WTC11 (cell line): ENCODE measurements at regions not wholly inside any gene's neighbourhood (a gene's known extent, or its start where the extent isn't known, plus 50 kb on each side); places are given as distances from the start of the nearest gene placed in this dataset.
A peak's percentile ranks its signal among the peaks of the same experiment; 100 is the strongest.

Source experiments
- ATAC-seq: fragments of 200-7000 bp; cut with Tn5 transposase; 2 replicates; pipeline ENCODE4 v1.10.0; 2021; ENCODE audit warnings: mild to moderate bottlenecking, moderate library complexity
- CTCF ChIA-PET: fragments of 300-600 bp; sonication (Branson Sonifier 250); formaldehyde crosslinking; loops from one replicate; lab custom pipeline; 2021; ENCODE audit warnings: antibody characterized with exemption; lab: Charles Lee
- POLR2A ChIA-PET: fragments of 350-600 bp; sonication (Branson Sonifier 250); formaldehyde crosslinking; loops from one replicate; lab custom pipeline; 2021; ENCODE audit warnings: antibody characterized with exemption; lab: Charles Lee
- DNase-seq: peaks from one replicate; pipeline ENCODE4 v3.0.0; 2021; ENCODE audit warnings: low spot score
- H3K27ac Mint-ChIP-seq: 2 replicates; pipeline ENCODE4 v1.8.0; 2021; ENCODE audit warnings: mixed read lengths
- H3K27me3 Mint-ChIP-seq: 2 replicates; pipeline ENCODE4 v1.8.0; 2021; ENCODE audit warnings: low read depth, mild to moderate bottlenecking, moderate library complexity, mixed read lengths
- H3K36me3 Mint-ChIP-seq: 2 replicates; pipeline ENCODE4 v1.8.0; 2021; ENCODE audit warnings: mixed read lengths
- H3K4me1 Mint-ChIP-seq: 2 replicates; pipeline ENCODE4 v1.8.0; 2022; ENCODE audit warnings: mixed read lengths
- H3K4me3 Mint-ChIP-seq: 2 replicates; pipeline ENCODE4 v1.8.0; 2021; ENCODE audit warnings: mild to moderate bottlenecking, moderate library complexity, mixed read lengths
- H3K9me3 Mint-ChIP-seq: 2 replicates; pipeline ENCODE4 v1.8.0; 2021; ENCODE audit warnings: mixed read lengths
- CBFB ChIP-seq: sonication (generic); formaldehyde crosslinking; IDR thresholded peaks from 2 replicates; pipeline ENCODE4 v1.8.1; 2022; ENCODE audit warnings: mild to moderate bottlenecking, low read depth, missing genetic modification reagents
- CREB1 ChIP-seq: sonication (generic); formaldehyde crosslinking; IDR thresholded peaks from 2 replicates; pipeline ENCODE4 v1.8.0; 2023; ENCODE audit warnings: mild to moderate bottlenecking, missing genetic modification reagents
- ETV6 ChIP-seq: sonication (generic); formaldehyde crosslinking; IDR thresholded peaks from 2 replicates; pipeline ENCODE4 v1.8.1; 2022; ENCODE audit warnings: mild to moderate bottlenecking, missing genetic modification reagents
- FOXJ3 ChIP-seq: sonication (generic); formaldehyde crosslinking; IDR thresholded peaks from 2 replicates; pipeline ENCODE4 v1.9.0; 2021; ENCODE audit warnings: missing genetic modification reagents, mild to moderate bottlenecking, borderline replicate concordance
- GABPB1 ChIP-seq: sonication (generic); formaldehyde crosslinking; IDR thresholded peaks from 2 replicates; pipeline ENCODE4 v1.8.1; 2023; ENCODE audit warnings: mild to moderate bottlenecking, missing genetic modification reagents
- GTF2I ChIP-seq: fragments of 250-450 bp; sonication (Bioruptor Pico); conservative IDR thresholded peaks from 2 replicates; pipeline ENCODE4 v1.4.0; 2021; ENCODE audit warnings: mild to moderate bottlenecking
- HMGA2 ChIP-seq: fragments of 250-450 bp; sonication (Bioruptor Pico); IDR thresholded peaks from 2 replicates; pipeline ENCODE4 v1.4.0; 2021; ENCODE audit warnings: mild to moderate bottlenecking, moderate library complexity
- MYBL2 ChIP-seq: sonication (generic); formaldehyde crosslinking; IDR thresholded peaks from 2 replicates; pipeline ENCODE4 v1.8.1; 2023; ENCODE audit warnings: mild to moderate bottlenecking, moderate library complexity, missing genetic modification reagents
- NFE2L1 ChIP-seq: sonication (generic); formaldehyde crosslinking; IDR thresholded peaks from 2 replicates; pipeline ENCODE4 v1.8.1; 2023; ENCODE audit warnings: missing genetic modification reagents
- PRDM15 ChIP-seq: sonication (generic); formaldehyde crosslinking; IDR thresholded peaks from 2 replicates; pipeline ENCODE4 v1.8.0; 2022; ENCODE audit warnings: missing genetic modification reagents
- PREB ChIP-seq: sonication (generic); formaldehyde crosslinking; IDR thresholded peaks from 2 replicates; pipeline ENCODE4 v1.8.1; 2022; ENCODE audit warnings: mild to moderate bottlenecking, missing genetic modification reagents, moderate library complexity, borderline replicate concordance
- RELA ChIP-seq: sonication (generic); formaldehyde crosslinking; IDR thresholded peaks from 2 replicates; pipeline ENCODE4 v1.8.1; 2022; ENCODE audit warnings: missing genetic modification reagents, mild to moderate bottlenecking, borderline replicate concordance
- ZNF317 ChIP-seq: sonication (generic); formaldehyde crosslinking; IDR thresholded peaks from 2 replicates; pipeline ENCODE4 v1.8.1; 2023; ENCODE audit warnings: low read depth, mild to moderate bottlenecking, moderate library complexity, missing genetic modification reagents, borderline replicate concordance
- ZNF396 ChIP-seq: fragments of 250-450 bp; sonication (Bioruptor Pico); IDR thresholded peaks from 2 replicates; pipeline ENCODE4 v1.8.0; 2021; ENCODE audit warnings: mild to moderate bottlenecking, moderate library complexity, borderline replicate concordance
- ZNF416 ChIP-seq: fragments of 250-450 bp; sonication (Bioruptor Pico); IDR thresholded peaks from 2 replicates; pipeline ENCODE4 v1.9.0; 2021; ENCODE audit warnings: mild to moderate bottlenecking, inconsistent platforms
- ZNF423 ChIP-seq: fragments of 250-450 bp; sonication (Bioruptor Pico); IDR thresholded peaks from 2 replicates; pipeline ENCODE4 v2.1.2; 2022; ENCODE audit warnings: mild to moderate bottlenecking, moderate library complexity
- TF ChIP-seq, protein P1 (sequence below): fragments of 200-600 bp; IDR thresholded peaks from 2 replicates; pipeline ENCODE4 v1.8.0; 2022; ENCODE audit warnings: antibody characterized with exemption
- TF ChIP-seq, protein P2 (sequence below): fragments of 250-450 bp; sonication (Bioruptor Pico); IDR thresholded peaks from 2 replicates; pipeline ENCODE4 v1.9.0; 2021; ENCODE audit warnings: mild to moderate bottlenecking

- TF ChIP-seq CREB1 (CRISPR knock-in tag) (no peak), MYBL2 (CRISPR knock-in tag) (no peak), PREB (CRISPR knock-in tag) (no peak), FOXJ3 (CRISPR knock-in tag) (no peak), ETV6 (no peak)
- TF ChIP-seq, protein P1, sequence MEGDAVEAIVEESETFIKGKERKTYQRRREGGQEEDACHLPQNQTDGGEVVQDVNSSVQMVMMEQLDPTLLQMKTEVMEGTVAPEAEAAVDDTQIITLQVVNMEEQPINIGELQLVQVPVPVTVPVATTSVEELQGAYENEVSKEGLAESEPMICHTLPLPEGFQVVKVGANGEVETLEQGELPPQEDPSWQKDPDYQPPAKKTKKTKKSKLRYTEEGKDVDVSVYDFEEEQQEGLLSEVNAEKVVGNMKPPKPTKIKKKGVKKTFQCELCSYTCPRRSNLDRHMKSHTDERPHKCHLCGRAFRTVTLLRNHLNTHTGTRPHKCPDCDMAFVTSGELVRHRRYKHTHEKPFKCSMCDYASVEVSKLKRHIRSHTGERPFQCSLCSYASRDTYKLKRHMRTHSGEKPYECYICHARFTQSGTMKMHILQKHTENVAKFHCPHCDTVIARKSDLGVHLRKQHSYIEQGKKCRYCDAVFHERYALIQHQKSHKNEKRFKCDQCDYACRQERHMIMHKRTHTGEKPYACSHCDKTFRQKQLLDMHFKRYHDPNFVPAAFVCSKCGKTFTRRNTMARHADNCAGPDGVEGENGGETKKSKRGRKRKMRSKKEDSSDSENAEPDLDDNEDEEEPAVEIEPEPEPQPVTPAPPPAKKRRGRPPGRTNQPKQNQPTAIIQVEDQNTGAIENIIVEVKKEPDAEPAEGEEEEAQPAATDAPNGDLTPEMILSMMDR, result no peak
- TF ChIP-seq, all 79 proteins: peak for 0
Measured at GRCh38 chr1:209132736-209133467, 450.6 kb upstream of the CAMK1G start (continued).

GRCh38 chr1:209134001-209134400 is 449.5 kb upstream of the CAMK1G start:
- ATAC-seq (peak; percentile 43), DNase-seq (no peak)
- H3K27ac Mint-ChIP-seq, result no peak overlapping the region
- peaks cover 11% of the 10 kb centered on the region for H3K36me3 Mint-ChIP-seq
- ChIA-PET CTCF (no interaction called here), POLR2A (no interaction called here)
- no peak overlapping the region for H3K4me3 Mint-ChIP-seq
- peaks cover 39% of the 10 kb centered on the region for H3K4me1 Mint-ChIP-seq
- H3K27me3 Mint-ChIP-seq, result no peaks in the 10 kb centered on the region; the same call in 1 of the 2 replicates
- peaks cover 13% of the 10 kb centered on the region; the same call in 1 of the 2 replicates for H3K9me3 Mint-ChIP-seq
- TF ChIP-seq NFE2L1 (CRISPR knock-in tag) (no peak), ZNF423 (CRISPR knock-in tag) (no peak), GABPB1 (CRISPR knock-in tag) (no peak), ZNF396 (CRISPR knock-in tag) (no peak), GTF2I (CRISPR knock-in tag) (no peak)
- TF ChIP-seq, all 79 proteins: peak for 0

DNA sequence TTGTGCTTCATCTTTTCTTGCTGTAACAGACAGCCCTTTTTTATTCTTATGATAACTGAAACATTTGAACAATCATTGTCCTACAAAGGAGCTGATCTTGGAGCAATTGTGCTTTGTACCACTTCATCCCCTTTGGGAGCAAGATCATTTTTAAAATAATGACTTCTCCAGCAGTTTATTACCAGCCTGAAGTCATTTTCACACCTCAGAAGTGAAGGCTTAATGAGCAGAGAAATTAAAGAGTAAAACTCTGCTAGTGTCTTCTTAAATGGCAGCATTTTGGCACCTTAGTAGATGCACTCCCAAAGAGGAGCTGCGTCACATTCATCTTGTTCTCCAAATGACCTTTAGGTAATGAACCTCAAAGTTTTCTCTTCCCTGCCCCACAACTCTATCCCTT is 439.6 kb upstream of the CAMK1G start:
- Mint-ChIP-seq H3K9me3 (peaks cover 14% of the 10 kb centered on the region), H3K4me1 (peaks cover 28% of the 10 kb centered on the region), H3K27ac (no peak overlapping the region), H3K36me3 (no peaks in the 10 kb centered on the region), H3K4me3 (no peak overlapping the region)
- CTCF ChIA-PET, result no interaction called here
- no peak for ATAC-seq
- POLR2A ChIA-PET, result no interaction called here
- TF ChIP-seq, protein P2, sequence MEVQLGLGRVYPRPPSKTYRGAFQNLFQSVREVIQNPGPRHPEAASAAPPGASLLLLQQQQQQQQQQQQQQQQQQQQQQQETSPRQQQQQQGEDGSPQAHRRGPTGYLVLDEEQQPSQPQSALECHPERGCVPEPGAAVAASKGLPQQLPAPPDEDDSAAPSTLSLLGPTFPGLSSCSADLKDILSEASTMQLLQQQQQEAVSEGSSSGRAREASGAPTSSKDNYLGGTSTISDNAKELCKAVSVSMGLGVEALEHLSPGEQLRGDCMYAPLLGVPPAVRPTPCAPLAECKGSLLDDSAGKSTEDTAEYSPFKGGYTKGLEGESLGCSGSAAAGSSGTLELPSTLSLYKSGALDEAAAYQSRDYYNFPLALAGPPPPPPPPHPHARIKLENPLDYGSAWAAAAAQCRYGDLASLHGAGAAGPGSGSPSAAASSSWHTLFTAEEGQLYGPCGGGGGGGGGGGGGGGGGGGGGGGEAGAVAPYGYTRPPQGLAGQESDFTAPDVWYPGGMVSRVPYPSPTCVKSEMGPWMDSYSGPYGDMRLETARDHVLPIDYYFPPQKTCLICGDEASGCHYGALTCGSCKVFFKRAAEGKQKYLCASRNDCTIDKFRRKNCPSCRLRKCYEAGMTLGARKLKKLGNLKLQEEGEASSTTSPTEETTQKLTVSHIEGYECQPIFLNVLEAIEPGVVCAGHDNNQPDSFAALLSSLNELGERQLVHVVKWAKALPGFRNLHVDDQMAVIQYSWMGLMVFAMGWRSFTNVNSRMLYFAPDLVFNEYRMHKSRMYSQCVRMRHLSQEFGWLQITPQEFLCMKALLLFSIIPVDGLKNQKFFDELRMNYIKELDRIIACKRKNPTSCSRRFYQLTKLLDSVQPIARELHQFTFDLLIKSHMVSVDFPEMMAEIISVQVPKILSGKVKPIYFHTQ, result no peak
- no peak for TF ChIP-seq ZNF416 (CRISPR knock-in tag)
- TF ChIP-seq GABPB1 (CRISPR knock-in tag), result no peak
- TF ChIP-seq RELA (CRISPR knock-in tag), result no peak
- TF ChIP-seq PRDM15, result no peak
- no peak for TF ChIP-seq HMGA2
- no peak for TF ChIP-seq ZNF317
- no peak for TF ChIP-seq CBFB (CRISPR knock-in tag)
- TF ChIP-seq, all 79 proteins: peak for 0
- no peak for DNase-seq
- no peaks in the 10 kb centered on the region; the same call in 1 of the 2 replicates for H3K27me3 Mint-ChIP-seq
